Left lobe of liver (tissue), 2 donors: ENCODE measurements at regions not wholly inside any gene's neighbourhood (a gene's known extent, or its start where the extent isn't known, plus 50 kb on each side); places are given as distances from the start of the nearest gene placed in this dataset.

Experiments
- ATAC-seq: fragments of 200-7000 bp; cut with Tn5 transposase; one replicate; pipeline ENCODE4 v1.9.1; 2020; ENCODE audit warnings: mild to moderate bottlenecking, moderate library complexity
- DNase-seq: peaks from one replicate; pipeline ENCODE4 v3.0.0-alpha.2; 2020; ENCODE audit warnings: low spot score
- donor health status: DM: no; HTN: no; CAD: no; lungs with moderate emphysema.
- donor health status: DM: no; HTN: yes; CAD: no.

- DNase-seq (no peak), ATAC-seq (no peak)
Measured at GRCh38 chr2:120807751-120808150, 72.1 kb downstream of the GLI2 start.

- no peak for DNase-seq
- ATAC-seq: no peak
Measured at GRCh38 chr2:120809151-120809550, 73.5 kb downstream of the GLI2 start.

- ATAC-seq (no peak), DNase-seq (no peak)
Measured at GRCh38 chr2:120809609-120810440, 74.2 kb downstream of the GLI2 start.

- ATAC-seq: no peak
- no peak for DNase-seq
Measured at GRCh38 chr2:120810639-120811038, 75.0 kb downstream of the GLI2 start.

- ATAC-seq: no peak
Measured at GRCh38 chr2:120812866-120813265, 77.2 kb downstream of the GLI2 start.

GRCh38 chr2:120814352-120814751 lies 78.7 kb downstream of the GLI2 start:
- DNase-seq: no peak
- no peak for ATAC-seq

More at GRCh38 chr2:120812866-120813265, 77.2 kb downstream of the GLI2 start:
- DNase-seq: no peak

GRCh38 chr2:120815292-120815691 lies 79.6 kb downstream of the GLI2 start:
- DNase-seq: no peak
- ATAC-seq: no peak

- ATAC-seq (no peak), DNase-seq (no peak)
Measured at GRCh38 chr2:120817136-120817955, 81.7 kb downstream of the GLI2 start.

GRCh38 chr2:120817956-120818325 lies 82.3 kb downstream of the GLI2 start:
- ATAC-seq (no peak), DNase-seq (no peak)

- DNase-seq: no peak
- ATAC-seq: no peak
Measured at GRCh38 chr2:120818441-120818920, 82.8 kb downstream of the GLI2 start.

GRCh38 chr2:120819720-120820210 lies 84.1 kb downstream of the GLI2 start:
- no peak for DNase-seq
- no peak for ATAC-seq

- ATAC-seq: no peak
- no peak for DNase-seq
Measured at GRCh38 chr2:120820263-120820952, 84.7 kb downstream of the GLI2 start.

GRCh38 chr2:120820953-120821279 lies 85.2 kb downstream of the GLI2 start:
- DNase-seq: no peak
- ATAC-seq: no peak

GRCh38 chr2:120821446-120822160 lies 85.9 kb downstream of the GLI2 start:
- no peak for DNase-seq
- ATAC-seq: no peak

- no peak for DNase-seq
- no peak for ATAC-seq
Measured at GRCh38 chr2:120822933-120823332, 87.3 kb downstream of the GLI2 start.

- DNase-seq (no peak), ATAC-seq (no peak)
Measured at GRCh38 chr2:120823551-120823950, 87.9 kb downstream of the GLI2 start.

GRCh38 chr2:120824246-120824645 lies 88.6 kb downstream of the GLI2 start:
- no peak for ATAC-seq
- DNase-seq: no peak

GRCh38 chr2:120825370-120826259 lies 89.9 kb downstream of the GLI2 start:
- DNase-seq (no peak), ATAC-seq (no peak)

GRCh38 chr2:120826260-120826648 lies 90.6 kb downstream of the GLI2 start:
- ATAC-seq (no peak), DNase-seq (no peak)
